Nephron (organoid): ENCODE measurements at regions not wholly inside any gene's neighbourhood (a gene's known extent, or its start where the extent isn't known, plus 50 kb on each side); places are given as distances from the start of the nearest gene placed in this dataset.

Source experiments
- H3K27ac Mint-ChIP-seq, 3 experiments: 2 replicates each; pipeline ENCODE4 v1.8.0; 2020; ENCODE audit warnings: mixed read lengths in 3 of 3, mild to moderate bottlenecking in 2 of 3, moderate library complexity in 1 of 3
- H3K27me3 Mint-ChIP-seq: 2 replicates; pipeline ENCODE4 v1.8.0; 2021; ENCODE audit warnings: low read depth, mild to moderate bottlenecking, moderate library complexity, mixed read lengths
- H3K36me3 Mint-ChIP-seq: 2 replicates; pipeline ENCODE4 v1.8.0; 2020; ENCODE audit warnings: low read depth, mixed read lengths
- H3K4me1 Mint-ChIP-seq: 2 replicates; pipeline ENCODE4 v1.8.0; 2020; ENCODE audit warnings: mixed read lengths
- H3K4me3 Mint-ChIP-seq, 3 experiments: 2 replicates each; pipeline ENCODE4 v1.8.0; 2020; ENCODE audit warnings: mild to moderate bottlenecking in 3 of 3, mixed read lengths in 3 of 3, moderate library complexity in 2 of 3
- H3K9me3 Mint-ChIP-seq: 2 replicates; pipeline ENCODE4 v1.8.0; 2020; ENCODE audit warnings: mixed read lengths
- TF ChIP-seq, protein P1 (sequence below), 3 experiments: fragments of 200-600 bp; sonication (generic); IDR thresholded peaks; one replicate each; pipeline ENCODE4 v1.5.0; 2021; ENCODE audit warnings: antibody characterized with exemption in 3 of 3; ENCODE audit not compliant: unreplicated experiment in 3 of 3

DNA sequence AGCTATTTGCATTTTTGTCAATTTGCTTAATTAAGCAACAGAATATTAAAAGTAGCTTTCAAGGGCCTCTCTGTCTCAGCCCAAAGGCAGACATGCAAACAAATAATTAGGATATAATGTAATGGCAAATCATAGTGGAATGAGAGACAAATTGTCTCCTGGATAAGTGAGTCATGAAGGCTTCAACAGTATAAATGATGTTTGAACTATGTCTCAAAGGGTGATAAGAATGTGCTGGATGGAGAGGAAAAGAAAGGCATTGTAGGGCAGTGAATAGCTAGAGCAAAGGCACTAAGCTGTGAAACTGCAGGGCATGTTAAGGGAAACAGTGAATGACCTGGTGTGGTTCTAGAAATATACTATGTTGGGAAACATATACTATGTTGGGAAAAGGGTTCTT lies 53.5 kb upstream of the PPP1R12A start:
- no peaks in the 10 kb centered on the region for H3K9me3 Mint-ChIP-seq
- H3K4me3 Mint-ChIP-seq = no peak overlapping the region
- peaks cover 5% of the 10 kb centered on the region for H3K4me1 Mint-ChIP-seq
- TF ChIP-seq, protein P1, sequence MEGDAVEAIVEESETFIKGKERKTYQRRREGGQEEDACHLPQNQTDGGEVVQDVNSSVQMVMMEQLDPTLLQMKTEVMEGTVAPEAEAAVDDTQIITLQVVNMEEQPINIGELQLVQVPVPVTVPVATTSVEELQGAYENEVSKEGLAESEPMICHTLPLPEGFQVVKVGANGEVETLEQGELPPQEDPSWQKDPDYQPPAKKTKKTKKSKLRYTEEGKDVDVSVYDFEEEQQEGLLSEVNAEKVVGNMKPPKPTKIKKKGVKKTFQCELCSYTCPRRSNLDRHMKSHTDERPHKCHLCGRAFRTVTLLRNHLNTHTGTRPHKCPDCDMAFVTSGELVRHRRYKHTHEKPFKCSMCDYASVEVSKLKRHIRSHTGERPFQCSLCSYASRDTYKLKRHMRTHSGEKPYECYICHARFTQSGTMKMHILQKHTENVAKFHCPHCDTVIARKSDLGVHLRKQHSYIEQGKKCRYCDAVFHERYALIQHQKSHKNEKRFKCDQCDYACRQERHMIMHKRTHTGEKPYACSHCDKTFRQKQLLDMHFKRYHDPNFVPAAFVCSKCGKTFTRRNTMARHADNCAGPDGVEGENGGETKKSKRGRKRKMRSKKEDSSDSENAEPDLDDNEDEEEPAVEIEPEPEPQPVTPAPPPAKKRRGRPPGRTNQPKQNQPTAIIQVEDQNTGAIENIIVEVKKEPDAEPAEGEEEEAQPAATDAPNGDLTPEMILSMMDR (IDR thresholded peaks at IDR 0.05; ENCODE audit: unreplicated experiment in 3 of 3) = no peak
- H3K27ac Mint-ChIP-seq = no peak overlapping the region
- no peaks in the 10 kb centered on the region for H3K36me3 Mint-ChIP-seq
- no peaks in the 10 kb centered on the region for H3K27me3 Mint-ChIP-seq

- TF ChIP-seq, protein P1 (IDR thresholded peaks at IDR 0.05; ENCODE audit: unreplicated experiment in 3 of 3) = no peak
- no peaks in the 10 kb centered on the region for H3K36me3 Mint-ChIP-seq
Measured at GRCh38 chr12:79987731-79988130, 52.8 kb upstream of the PPP1R12A start.

More at GRCh38 chr12:79987731-79988130, 52.8 kb upstream of the PPP1R12A start:
- no peaks in the 10 kb centered on the region for H3K9me3 Mint-ChIP-seq
- H3K27me3 Mint-ChIP-seq = no peaks in the 10 kb centered on the region
- peaks cover 5% of the 10 kb centered on the region for H3K4me1 Mint-ChIP-seq
- no peak overlapping the region for H3K27ac Mint-ChIP-seq
- H3K4me3 Mint-ChIP-seq = no peak overlapping the region
